Fibroblast of skin of left biceps (primary cell): ENCODE measurements at regions not wholly inside any gene's neighbourhood (a gene's known extent, or its start where the extent isn't known, plus 50 kb on each side); places are given as distances from the start of the nearest gene placed in this dataset.
"Not testable (repeated sequence)": the region's sequence is repeated elsewhere in the genome, so short reads cannot be mapped to it uniquely, and the experiment has no call there.

Source experiments
- DNase-seq, 2 experiments: peaks; one replicate each; pipeline ENCODE4 v3.0.0-alpha.2; 2013; ENCODE audit warnings: low read depth in 2 of 2

DNA sequence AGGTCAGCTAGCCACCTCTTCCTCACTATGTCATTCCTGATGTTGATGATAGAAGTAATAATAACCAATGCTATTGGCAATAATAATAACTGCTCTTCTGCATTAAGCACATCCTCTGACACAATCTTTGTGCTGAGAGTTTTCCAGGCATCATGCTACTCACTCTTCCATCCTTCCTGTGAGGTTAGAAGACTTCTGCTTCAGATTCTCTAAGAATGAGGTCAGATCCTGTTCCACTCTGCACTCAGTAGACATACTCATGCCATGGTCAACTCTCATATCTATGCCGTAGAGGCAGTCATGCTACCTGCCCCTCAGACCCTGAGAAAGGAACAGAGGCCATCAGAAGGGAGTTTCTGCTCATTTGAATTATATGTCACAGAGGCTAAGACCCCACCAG lies 98.1 kb upstream of the TOP1 start:
- DNase-seq = no peak

DNA sequence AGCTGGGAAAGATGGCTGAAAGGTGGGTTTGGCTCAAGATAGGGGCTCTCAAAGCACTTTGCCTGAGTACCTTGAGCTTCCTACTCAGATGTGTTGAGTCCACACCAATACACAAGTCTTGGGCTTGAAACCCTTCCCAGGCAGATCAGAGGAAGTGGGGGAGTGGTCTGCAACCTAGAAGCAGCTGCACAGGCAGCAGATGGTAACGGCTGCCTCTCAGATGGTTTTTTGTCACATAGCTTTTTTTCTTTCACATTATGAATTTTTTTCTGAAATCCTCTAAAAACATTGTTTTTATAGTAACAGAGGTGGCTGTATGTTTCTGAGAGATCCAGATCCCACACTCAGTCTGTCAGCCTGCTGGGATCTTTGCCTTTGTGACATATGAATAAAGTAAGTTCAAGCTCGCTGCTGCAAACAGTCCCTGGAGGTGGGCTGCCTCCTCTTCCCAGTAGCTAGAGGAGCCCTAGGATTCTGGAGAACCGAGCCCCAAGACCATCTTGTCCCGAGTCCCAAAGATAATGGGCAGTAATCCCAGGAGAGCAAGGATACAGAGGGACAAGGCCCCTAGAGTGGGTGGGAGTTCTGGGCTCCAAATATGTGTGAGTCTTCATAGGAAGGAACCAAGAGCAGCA lies 97.1 kb upstream of the TOP1 start:
- DNase-seq = no peak

DNA sequence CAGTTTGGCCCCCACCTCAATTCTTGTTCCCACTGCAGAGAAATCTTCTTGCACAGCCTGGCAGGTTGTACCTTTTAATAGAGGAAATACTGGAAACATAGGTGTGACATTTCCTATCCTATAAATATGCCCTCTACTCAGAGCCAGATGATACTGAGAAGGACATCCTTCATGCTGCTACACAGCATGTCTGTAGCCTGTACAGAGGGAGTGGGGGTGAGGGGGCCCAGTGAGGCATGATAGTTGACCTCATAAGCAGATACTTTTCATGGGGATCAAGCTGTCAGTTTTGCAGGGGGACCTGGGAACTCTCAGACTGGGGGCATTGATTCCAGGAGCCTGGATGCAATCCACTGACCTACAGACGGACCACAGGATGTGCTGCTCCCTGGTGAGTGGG lies 96.2 kb upstream of the TOP1 start:
- no peak for DNase-seq

DNA sequence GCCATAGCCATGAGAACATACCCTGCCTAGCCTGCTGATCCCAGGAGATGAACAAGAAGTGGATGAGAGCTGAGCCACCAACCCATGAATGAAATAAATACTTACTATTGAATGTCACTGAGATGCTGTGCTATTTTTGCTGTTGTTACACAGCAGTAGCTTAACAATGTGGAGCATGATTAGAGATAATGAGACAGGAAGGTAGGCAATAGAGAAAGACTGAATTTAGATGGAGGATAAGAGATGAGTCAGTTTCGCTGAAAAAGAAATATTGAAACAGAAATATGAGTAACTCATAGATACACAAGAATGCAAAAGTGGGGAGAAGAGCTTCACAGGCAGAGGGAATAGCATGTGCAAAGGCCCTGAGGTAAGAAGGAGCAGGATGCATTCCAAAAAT lies 94.9 kb upstream of the TOP1 start:
- no peak for DNase-seq

DNA sequence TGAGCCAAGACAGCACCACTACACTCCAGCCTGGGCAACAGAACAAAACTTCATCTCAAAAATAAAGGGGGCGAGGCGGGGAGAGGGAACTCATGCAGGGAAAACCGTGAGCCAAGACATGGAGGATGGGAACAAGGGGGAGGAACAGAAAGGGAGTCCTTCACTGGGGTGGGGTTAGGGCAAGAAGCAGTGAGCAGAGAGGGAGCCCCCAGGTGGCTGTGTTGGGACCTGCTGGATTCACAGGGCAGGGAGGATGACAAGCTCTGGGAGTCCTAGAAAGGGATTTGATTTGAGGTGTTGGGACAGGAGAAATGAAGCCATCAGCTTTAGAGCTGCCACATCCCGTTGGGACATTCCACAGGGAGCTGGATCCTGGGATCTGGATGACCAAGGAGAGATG lies 90.6 kb upstream of the TOP1 start:
- DNase-seq = no peak

DNA sequence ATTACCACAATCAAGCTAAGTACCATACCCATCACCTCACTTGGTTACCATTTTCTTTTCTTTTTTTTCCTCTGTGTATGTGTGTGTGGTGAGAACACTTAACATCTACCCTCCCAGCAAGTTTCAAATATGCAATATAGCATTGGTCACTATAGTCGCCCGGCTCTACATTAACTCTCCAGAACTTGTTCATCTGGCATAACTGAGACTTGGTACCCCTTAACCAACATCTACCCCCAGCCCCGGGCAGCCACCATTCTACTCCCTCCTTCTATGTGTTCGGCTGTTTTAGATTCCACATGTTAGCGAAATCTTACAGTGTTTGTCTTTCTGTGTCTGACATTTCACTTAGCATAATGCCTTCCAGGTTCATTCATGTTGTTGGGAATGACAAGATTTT lies 89.0 kb upstream of the TOP1 start:
- DNase-seq = no peak

DNA sequence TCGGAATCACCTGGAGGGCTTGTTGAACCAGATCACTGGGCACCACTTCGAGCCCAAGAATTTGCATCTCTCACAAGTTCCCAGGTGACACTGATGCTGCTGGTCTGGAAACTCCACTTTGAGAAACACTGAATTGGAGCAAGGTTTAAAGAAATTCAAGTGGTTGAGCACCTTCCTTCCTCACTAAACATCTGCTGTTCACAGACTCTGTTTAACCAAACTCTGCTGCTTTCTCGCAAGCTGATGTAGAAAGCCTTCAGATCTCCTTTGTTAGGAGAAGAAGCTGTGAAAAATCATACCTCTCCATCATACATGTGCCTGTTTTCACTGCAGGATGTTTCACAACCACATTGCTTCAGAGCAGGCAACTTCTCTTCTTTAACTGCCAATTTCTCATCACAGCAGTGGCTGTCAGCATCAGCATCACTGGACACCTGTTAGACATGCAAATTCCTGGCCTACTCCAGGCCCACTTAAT lies 87.5 kb upstream of the TOP1 start:
- DNase-seq = no peak

DNA sequence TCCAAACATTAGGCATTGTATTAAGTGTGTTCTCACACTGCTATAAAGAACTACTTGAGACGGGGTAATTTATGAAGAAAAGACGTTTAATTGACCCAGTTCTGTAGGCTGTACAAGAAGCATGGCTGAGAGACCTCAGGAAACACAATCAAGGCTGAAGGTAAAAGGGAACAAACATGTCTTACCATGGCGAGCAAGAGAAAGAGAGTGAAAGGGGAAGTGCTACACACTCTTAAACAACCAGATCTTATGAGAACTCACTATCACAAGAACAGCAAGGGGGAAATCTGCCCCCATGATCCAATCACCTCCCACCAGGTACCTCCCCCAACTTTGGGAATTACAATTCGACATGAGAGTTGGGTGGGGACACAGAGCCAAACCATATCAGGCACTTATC lies 86.6 kb upstream of the TOP1 start:
- DNase-seq = no peak

DNA sequence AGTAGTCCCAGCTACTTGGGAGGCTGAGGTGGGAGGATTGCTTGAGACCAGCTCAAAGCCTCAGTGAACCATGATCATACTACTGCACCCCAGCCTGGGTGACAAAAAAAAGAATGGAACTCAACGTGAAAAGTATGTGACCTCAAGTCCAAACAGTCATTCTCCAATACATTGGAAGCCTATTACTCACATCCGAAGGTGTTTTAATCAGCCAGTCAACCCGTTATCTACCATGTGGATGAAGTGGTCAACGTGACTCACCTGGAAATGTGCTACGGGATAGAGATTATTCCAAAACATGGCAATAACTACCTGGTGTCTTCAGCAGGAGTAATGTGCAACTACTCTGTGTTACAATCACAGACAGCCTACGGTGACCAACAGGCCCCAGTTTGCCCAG lies 85.8 kb upstream of the TOP1 start:
- no peak for DNase-seq

DNA sequence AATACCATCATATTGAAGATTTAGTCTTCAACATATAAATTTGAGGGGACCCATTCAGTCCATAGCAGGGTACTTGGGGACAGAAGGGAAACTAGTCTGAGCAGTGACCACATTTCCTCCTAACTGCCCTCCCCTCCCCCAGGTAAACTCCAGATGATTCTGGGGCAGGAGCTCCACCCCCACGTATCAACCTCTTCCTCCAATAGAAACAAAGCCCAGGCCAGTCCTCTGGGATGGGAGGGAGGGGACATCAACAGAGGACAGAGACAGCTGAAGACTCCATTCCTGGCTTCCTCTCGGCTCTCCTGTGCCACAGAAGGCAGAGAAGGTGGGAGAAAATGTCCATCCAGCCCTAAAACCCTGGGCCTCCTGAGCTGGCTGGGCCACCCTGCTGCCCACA lies 85.0 kb upstream of the TOP1 start:
- DNase-seq = no peak

DNA sequence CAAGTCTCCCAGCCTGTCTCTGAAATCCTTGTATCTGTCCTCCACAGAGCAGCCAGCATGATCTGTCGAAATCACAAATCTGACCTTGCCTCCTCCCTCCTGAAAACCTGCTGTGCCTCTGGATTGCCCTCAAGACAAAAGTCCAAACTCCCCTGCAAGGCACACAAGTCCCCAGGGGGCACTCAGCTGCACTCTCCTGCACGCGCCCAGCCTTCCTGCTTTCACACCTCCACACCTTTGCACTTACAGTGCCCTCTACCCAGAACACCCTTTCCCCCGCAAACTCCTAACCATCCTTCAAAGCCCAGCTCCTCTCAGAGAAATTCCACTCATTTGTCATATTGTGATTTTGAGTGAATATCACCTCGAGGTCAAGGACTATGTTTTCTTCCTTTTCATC lies 83.4 kb upstream of the TOP1 start:
- no peak for DNase-seq

DNA sequence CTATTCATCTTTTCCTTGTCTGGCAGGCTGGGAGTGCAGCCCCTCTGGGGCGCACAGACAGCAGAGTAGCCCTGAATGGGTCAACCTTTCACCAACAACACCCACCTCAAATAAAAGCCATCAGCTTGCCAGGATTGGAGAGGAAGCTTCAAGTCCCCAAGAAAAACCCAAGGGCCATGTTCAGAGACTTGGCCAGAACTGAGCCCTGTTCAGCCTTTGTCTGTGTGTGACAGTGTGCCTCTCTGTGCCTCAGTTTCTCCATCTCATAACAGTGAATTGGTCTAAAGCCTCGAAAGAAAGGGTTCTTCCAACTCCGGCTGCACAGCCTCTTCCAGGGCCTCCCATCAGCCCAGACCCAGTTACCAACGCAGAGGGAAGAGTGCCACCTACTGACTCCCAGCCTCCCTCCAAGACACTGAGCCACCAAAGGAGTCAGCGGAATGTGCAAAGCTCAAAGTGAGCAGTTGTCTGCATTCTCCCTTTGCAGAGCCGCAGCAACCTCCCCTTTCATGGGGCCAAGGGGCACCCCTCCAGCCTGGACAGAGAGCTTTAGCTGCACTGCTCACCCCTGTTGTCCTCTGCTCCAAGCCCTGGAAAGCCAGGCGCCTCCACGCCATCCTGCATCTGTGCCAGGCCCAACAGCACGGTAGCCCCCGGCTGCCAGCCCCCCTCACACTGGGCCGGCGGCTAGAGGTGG lies 82.7 kb upstream of the TOP1 start:
- no peak for DNase-seq

DNA sequence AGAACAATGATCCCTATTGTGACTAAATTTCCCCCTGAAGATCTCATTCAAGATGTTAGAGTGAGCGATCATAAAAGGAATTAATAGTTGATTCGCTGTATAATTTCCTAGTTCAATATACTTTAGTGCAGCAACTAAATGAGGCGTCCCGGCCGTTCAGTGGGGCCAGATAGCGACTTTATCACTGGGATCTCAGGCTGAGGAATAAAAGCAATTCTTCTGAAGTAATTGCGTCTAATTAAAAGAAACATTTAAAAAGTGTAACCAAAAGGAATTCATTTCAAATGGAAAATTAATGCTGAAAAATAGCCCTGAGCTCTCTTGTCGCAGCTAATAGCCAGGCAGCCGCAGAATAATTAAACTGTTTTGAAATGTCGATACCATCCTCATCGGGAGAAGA lies 82.2 kb upstream of the TOP1 start:
- DNase-seq = no peak

DNA sequence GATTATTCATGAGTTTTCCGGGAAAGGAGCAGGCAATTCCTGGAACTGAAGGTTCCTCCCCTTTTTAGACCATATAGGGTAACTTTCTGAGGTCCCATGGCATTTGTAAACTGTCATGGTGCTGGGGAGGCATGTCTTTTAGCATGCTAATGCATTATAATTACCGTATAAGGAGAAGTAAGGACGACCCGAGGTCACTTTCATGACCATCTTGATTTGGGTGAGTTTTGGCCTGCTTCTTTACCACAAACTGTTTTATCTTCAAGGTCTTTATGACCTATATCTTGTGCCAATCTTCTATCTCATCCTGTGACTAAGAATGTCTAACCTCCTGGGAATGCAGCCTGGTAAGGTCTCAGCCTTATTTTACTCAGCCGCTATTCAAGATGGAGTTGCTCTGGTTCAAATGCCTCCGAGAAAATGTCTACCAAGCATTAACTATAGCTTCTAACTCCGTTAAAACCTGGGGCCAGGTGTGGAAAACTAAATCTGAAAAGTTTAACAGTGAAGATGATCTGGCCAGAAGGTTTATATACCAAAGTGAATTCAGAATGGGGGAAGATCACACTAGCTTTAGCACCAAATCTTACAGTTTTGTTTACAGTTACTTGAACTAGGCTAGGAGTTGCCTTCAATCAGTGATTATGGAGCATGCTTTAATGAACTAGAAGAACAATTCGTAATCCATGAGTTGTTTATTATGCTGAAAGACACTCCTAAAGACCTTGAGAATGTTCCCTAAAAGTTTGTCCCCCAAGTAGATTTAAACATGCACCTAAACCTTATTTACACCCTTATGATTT lies 80.0 kb upstream of the TOP1 start:
- DNase-seq = peak; percentile 45 to 48

DNA sequence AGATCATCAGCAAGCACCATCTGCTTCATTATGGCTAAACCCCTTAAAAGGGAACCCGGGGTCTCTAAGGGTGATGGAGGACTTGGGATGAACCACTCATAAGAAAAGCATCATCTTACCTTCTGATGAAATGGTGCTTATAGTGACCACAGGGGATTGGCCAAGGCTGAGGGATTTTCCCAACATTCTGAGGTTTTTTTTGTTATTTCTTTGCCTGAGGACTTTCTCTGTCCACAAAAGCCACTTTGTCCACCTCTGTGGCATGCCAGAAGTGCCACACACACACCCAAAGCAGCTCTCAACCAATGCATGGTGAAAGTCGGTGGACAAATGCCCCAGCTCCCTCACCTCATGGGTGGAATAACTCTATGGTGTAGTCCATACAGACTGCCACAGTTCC lies 79.3 kb upstream of the TOP1 start:
- DNase-seq = no peak

DNA sequence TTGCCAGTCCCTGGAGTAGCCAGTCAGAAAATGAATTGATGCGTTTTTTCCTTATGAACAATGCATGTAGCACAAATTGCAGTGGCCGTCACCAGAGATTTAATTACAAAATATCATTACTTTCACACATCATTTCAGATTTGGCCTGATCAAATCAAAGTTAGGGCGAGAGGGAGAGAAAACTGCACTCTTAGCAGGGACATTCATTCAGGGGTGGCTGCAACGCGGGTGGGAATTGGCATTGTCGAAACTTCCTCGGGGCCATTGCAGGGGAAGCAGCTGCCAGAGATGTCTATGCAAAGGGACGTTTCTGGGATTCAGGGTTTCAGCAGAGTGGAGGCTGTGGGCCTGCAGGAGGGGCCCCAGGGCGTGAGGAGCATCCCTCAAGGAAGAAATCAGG lies 76.5 kb upstream of the TOP1 start:
- DNase-seq = no peak

DNA sequence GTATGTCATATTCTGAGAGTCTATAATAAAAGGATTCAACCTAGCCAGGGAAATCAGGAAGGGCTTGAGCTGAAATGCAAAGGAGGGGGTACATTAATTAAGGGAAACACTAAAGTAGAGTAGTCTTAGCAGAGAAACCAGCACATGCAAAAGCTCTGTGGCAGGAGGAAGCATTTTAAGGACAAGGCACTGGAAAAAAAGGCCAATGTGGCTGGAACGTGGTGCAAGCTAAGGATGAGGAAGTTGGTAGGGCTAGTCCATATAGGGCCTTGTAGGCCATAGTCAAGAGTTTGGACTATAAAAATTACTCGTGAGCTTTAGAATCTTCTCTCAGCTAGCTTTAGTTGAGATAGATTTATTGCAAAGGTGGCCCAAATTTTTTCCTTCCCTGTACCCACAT lies 75.2 kb upstream of the TOP1 start:
- no peak for DNase-seq

DNA sequence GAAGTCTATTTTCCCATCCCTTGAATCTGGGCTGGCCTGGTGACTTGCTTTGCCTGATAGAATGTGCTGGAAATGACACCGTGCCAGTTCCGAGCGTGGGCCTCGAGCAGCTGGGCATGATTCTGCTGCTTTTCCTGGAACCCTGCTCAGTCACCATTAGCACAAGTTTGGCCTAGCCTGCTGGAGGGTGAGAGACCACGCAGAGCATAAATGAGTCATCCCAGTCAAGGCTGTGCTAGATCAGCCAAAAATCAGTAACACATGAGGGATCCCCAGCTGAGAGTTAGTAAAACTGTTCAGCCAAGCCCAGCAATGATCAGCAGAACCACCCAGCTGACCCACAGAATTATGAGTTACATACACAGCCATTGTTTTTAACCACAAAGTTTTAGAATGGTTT lies 74.8 kb upstream of the TOP1 start:
- no peak for DNase-seq

DNA sequence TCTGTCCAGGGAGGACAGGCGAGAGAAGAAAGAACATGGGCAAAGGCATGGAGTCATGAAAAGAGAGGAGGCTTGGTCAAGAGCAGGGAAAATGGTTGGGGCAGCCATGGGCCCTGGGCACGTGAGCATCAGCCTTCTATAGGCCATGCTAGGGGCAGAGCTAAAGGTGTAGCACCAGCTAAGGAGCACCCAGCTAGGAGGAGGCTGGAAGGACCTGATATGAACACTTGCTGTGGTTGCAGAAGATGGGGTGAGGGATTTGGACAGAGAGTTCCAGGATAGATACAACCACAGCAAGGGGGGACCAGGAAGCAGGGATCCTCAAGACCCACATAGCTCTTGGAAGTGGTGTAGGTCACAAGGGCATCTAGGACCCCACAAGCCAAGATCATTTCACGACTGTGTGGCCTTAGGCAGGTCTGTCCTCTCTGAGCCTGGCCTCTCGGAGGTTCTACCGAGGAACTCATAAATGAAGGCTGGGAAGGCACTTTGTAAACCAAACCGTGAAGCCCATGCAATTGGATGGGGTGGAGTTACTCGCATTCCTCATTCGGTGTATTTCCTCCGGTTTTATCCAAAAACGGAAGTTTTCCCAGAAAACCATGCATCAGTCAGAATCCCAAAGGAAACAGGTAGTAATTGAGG lies 74.0 kb upstream of the TOP1 start:
- no peak for DNase-seq

DNA sequence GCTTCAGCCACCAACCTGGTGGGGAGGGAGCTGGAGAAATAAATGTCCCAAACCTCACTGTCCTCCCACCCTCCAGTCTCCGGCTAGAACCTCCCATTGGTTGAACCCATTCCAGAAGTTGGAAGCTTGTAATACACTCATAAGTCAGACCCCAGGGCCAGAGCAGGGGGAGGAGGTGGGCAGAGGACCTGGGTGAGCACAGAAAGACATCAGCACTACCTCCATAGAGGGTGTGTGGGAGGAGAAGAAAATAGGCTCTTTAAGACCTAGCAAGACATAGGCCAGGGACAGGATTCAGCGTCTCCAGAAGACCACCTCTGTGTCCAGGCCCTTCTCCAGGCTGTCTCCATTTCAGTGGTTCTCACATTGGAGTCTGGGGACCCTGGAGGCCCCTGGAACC lies 73.3 kb upstream of the TOP1 start:
- no peak for DNase-seq

DNA sequence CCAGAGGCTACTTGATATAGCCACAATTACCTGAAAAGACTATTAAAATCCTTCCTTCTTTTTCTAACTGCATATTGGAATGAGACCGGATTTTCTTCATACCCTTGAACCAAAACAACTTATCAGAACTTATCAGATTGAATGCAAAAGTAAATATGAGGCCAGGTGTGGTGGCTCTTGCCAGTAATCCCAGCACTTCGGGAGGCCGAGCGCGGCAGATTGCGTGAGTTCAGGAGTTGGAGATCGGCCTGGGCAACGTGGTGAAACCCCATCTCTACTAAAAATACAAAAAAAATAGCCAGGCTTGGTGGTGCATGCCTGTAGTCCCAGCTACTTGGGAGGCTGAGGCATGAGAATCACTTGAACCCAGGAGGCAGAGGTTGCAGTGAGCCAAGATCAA lies 72.8 kb upstream of the TOP1 start:
- DNase-seq = not testable (repeated sequence)

DNA sequence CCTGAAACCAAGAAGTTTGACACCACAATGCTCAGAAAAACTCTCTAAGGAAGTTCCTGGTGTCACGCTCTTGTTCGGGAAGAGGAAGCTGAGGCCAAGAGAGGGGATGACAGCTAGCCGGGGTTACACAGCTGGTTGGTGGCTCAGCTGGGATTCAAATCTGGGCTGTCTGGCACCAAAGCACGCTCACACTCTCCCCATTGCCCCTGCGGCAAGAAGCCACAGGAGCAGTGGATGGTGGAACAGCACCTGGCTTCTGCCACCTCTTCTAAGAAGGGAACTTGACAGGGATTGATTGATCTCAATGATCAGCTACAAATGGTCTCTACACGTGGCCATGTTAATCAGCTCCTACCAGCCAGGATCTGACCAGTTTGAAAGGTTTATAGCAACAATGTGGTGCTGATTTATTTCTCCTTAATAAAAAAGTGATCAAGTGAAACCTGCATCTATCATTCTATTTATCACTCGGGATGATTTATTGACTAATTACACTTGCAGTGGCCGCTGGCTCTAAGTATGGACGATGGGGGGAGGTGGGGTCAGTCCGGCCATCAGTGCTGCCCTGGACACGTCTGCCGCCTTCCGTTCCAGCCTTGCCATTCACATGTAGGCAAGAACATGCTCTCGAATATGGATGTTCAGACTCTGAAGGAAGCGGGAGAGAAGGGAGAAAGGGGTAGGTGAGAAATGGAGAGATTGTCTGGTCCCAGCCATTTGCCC lies 71.9 kb upstream of the TOP1 start:
- no peak for DNase-seq
